HepG2 (cell line): ENCODE measurements at regions not wholly inside any gene's neighbourhood (a gene's known extent, or its start where the extent isn't known, plus 50 kb on each side); places are given as distances from the start of the nearest gene placed in this dataset.

Experiments used
- CENPT ChIP-seq: sonication (generic); formaldehyde crosslinking; IDR thresholded peaks from 2 replicates; pipeline ENCODE4 v1.8.0; 2022; ENCODE audit warnings: low read depth, mild to moderate bottlenecking, moderate library complexity, missing genetic modification reagents
- CREB1 ChIP-seq, 2 experiments: fragments of 450-650 bp in 1 of 2; IDR thresholded peaks; 2 replicates each; pipeline ENCODE4 v1.6.1; 2016 to 2017; ENCODE audit warnings: control low read depth in 1 of 2, mild to moderate bottlenecking in 1 of 2, missing compliant biosample characterization in 1 of 2, missing genetic modification characterization in 1 of 2
- MAZ ChIP-seq, 2 experiments: sonication (generic) in 1 of 2; formaldehyde crosslinking in 1 of 2; IDR thresholded peaks; 2 replicates each; pipeline versions ENCODE4 v1.5.0 to v1.6.1; 2012 to 2020; ENCODE audit warnings: low read depth in 2 of 2, mild to moderate bottlenecking in 2 of 2, borderline replicate concordance in 1 of 2, improper control_type of control experiment in 1 of 2, low read length in 1 of 2, missing genetic modification reagents in 1 of 2, moderate library complexity in 1 of 2
- NFE2 ChIP-seq: sonication (generic); formaldehyde crosslinking; IDR thresholded peaks from 2 replicates; pipeline ENCODE4 v1.4.0; 2020; ENCODE audit warnings: missing genetic modification reagents
- ZNF570 ChIP-seq: sonication (generic); formaldehyde crosslinking; IDR thresholded peaks from 2 replicates; pipeline ENCODE4 v1.4.0; 2020; ENCODE audit warnings: mild to moderate bottlenecking, missing genetic modification reagents, borderline replicate concordance
- TF ChIP-seq, protein P1 (sequence below): sonication (generic); formaldehyde crosslinking; IDR thresholded peaks from 2 replicates; pipeline ENCODE4 v1.8.0; 2022; ENCODE audit warnings: low read depth, missing genetic modification reagents
- TF ChIP-seq, protein P2 (sequence below): sonication (generic); formaldehyde crosslinking; IDR thresholded peaks from 2 replicates; pipeline ENCODE4 v1.8.1; 2022; ENCODE audit warnings: low read depth, mild to moderate bottlenecking, missing genetic modification reagents
- TF ChIP-seq, protein P3 (sequence below), 2 experiments: sonication (generic) in 1 of 2; formaldehyde crosslinking in 1 of 2; IDR thresholded peaks; 2 replicates each; pipeline versions ENCODE4 v1.5.1 to v1.6.1; 2011 to 2020; ENCODE audit warnings: borderline replicate concordance in 1 of 2, low read depth in 1 of 2, low read length in 1 of 2, mild to moderate bottlenecking in 1 of 2, missing genetic modification reagents in 1 of 2, moderate library complexity in 1 of 2
- TF ChIP-seq, protein P4 (sequence below): sonication (generic); formaldehyde crosslinking; IDR thresholded peaks from 2 replicates; pipeline ENCODE4 v1.5.0; 2020; ENCODE audit warnings: mild to moderate bottlenecking, missing genetic modification reagents, moderate library complexity
- TF ChIP-seq, protein P5 (sequence below), 2 experiments: IDR thresholded peaks; 2 replicates each; pipeline ENCODE4 v1.6.1; 2011 to 2012; ENCODE audit warnings: low read length in 2 of 2, borderline replicate concordance in 1 of 2, low read depth in 1 of 2, mild to moderate bottlenecking in 1 of 2, moderate library complexity in 1 of 2

DNA sequence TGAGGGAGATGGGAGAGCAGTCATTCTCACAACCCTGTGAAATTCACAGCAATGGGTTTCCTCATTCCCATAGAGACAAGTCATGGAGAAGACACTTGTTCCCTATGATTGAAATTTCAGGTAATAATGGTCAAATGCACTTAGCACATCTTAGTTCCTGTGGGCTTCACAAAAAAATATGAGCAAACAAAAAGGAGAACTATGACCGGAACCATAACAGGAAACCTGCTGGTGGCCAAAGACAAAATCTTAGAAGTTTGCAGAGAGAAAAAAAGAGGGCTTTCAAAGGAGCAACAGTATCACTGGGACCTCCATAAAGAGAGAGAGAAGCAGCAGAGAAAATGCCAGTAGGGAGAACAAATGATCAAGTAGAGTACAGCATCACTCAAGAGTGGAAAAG is 138.9 kb upstream of the APCDD1 start:
- no peak for TF ChIP-seq CREB1 (IDR thresholded peaks at IDR 0.05)
- no peak for TF ChIP-seq CREB1 (CRISPR knock-in tag; IDR thresholded peaks at IDR 0.05)
- TF ChIP-seq, protein P1, sequence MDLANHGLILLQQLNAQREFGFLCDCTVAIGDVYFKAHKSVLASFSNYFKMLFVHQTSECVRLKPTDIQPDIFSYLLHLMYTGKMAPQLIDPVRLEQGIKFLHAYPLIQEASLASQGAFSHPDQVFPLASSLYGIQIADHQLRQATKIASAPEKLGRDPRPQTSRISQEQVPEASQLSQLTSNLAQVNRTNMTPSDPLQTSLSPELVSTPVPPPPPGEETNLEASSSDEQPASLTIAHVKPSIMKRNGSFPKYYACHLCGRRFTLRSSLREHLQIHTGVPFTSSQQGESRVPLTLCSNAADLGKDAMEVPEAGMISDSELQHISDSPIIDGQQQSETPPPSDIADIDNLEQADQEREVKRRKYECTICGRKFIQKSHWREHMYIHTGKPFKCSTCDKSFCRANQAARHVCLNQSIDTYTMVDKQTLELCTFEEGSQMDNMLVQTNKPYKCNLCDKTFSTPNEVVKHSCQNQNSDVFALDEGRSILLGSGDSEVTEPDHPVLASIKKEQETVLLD (CRISPR knock-in tag): no peak
- TF ChIP-seq, protein P2, sequence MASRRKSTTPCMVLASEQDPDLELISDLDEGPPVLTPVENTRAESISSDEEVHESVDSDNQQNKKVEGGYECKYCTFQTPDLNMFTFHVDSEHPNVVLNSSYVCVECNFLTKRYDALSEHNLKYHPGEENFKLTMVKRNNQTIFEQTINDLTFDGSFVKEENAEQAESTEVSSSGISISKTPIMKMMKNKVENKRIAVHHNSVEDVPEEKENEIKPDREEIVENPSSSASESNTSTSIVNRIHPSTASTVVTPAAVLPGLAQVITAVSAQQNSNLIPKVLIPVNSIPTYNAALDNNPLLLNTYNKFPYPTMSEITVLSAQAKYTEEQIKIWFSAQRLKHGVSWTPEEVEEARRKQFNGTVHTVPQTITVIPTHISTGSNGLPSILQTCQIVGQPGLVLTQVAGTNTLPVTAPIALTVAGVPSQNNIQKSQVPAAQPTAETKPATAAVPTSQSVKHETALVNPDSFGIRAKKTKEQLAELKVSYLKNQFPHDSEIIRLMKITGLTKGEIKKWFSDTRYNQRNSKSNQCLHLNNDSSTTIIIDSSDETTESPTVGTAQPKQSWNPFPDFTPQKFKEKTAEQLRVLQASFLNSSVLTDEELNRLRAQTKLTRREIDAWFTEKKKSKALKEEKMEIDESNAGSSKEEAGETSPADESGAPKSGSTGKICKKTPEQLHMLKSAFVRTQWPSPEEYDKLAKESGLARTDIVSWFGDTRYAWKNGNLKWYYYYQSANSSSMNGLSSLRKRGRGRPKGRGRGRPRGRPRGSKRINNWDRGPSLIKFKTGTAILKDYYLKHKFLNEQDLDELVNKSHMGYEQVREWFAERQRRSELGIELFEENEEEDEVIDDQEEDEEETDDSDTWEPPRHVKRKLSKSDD (CRISPR knock-in tag): no peak
- TF ChIP-seq MAZ (IDR thresholded peaks at IDR 0.05; ENCODE audit: borderline replicate concordance, low read depth, low read length): no peak
- TF ChIP-seq MAZ (CRISPR knock-in tag; IDR thresholded peaks at IDR 0.05; ENCODE audit: low read depth): no peak
- no peak for TF ChIP-seq CENPT (CRISPR knock-in tag)
- TF ChIP-seq, protein P3, sequence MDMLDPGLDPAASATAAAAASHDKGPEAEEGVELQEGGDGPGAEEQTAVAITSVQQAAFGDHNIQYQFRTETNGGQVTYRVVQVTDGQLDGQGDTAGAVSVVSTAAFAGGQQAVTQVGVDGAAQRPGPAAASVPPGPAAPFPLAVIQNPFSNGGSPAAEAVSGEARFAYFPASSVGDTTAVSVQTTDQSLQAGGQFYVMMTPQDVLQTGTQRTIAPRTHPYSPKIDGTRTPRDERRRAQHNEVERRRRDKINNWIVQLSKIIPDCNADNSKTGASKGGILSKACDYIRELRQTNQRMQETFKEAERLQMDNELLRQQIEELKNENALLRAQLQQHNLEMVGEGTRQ (IDR thresholded peaks at IDR 0.05; ENCODE audit: low read depth, low read length): no peak
- TF ChIP-seq, protein P3 (CRISPR knock-in tag; IDR thresholded peaks at IDR 0.05; ENCODE audit: borderline replicate concordance): no peak
- TF ChIP-seq, protein P4, sequence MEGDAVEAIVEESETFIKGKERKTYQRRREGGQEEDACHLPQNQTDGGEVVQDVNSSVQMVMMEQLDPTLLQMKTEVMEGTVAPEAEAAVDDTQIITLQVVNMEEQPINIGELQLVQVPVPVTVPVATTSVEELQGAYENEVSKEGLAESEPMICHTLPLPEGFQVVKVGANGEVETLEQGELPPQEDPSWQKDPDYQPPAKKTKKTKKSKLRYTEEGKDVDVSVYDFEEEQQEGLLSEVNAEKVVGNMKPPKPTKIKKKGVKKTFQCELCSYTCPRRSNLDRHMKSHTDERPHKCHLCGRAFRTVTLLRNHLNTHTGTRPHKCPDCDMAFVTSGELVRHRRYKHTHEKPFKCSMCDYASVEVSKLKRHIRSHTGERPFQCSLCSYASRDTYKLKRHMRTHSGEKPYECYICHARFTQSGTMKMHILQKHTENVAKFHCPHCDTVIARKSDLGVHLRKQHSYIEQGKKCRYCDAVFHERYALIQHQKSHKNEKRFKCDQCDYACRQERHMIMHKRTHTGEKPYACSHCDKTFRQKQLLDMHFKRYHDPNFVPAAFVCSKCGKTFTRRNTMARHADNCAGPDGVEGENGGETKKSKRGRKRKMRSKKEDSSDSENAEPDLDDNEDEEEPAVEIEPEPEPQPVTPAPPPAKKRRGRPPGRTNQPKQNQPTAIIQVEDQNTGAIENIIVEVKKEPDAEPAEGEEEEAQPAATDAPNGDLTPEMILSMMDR (CRISPR knock-in tag): no peak
- TF ChIP-seq NFE2: no peak
- no peak for TF ChIP-seq ZNF570
- TF ChIP-seq, protein P5, sequence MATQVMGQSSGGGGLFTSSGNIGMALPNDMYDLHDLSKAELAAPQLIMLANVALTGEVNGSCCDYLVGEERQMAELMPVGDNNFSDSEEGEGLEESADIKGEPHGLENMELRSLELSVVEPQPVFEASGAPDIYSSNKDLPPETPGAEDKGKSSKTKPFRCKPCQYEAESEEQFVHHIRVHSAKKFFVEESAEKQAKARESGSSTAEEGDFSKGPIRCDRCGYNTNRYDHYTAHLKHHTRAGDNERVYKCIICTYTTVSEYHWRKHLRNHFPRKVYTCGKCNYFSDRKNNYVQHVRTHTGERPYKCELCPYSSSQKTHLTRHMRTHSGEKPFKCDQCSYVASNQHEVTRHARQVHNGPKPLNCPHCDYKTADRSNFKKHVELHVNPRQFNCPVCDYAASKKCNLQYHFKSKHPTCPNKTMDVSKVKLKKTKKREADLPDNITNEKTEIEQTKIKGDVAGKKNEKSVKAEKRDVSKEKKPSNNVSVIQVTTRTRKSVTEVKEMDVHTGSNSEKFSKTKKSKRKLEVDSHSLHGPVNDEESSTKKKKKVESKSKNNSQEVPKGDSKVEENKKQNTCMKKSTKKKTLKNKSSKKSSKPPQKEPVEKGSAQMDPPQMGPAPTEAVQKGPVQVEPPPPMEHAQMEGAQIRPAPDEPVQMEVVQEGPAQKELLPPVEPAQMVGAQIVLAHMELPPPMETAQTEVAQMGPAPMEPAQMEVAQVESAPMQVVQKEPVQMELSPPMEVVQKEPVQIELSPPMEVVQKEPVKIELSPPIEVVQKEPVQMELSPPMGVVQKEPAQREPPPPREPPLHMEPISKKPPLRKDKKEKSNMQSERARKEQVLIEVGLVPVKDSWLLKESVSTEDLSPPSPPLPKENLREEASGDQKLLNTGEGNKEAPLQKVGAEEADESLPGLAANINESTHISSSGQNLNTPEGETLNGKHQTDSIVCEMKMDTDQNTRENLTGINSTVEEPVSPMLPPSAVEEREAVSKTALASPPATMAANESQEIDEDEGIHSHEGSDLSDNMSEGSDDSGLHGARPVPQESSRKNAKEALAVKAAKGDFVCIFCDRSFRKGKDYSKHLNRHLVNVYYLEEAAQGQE (IDR thresholded peaks at IDR 0.05; ENCODE audit: borderline replicate concordance in 1 of 2, low read depth in 1 of 2, low read length in 2 of 2): no peak
